Testis (tissue), 2 donors: ENCODE measurements at regions not wholly inside any gene's neighbourhood (a gene's known extent, or its start where the extent isn't known, plus 50 kb on each side); places are given as distances from the start of the nearest gene placed in this dataset.
"Not testable (repeated sequence)": the region's sequence is repeated elsewhere in the genome, so short reads cannot be mapped to it uniquely, and the experiment has no call there.

Source experiments
- DNase-seq: peaks from one replicate; pipeline ENCODE4 v3.0.0-alpha.2; 2019
- H3K27ac ChIP-seq, 2 donors: fragments of 200-600 bp; sonication (generic); one replicate each; pipeline ENCODE4 v1.5.1; 2019
- H3K27me3 ChIP-seq: fragments of 200-600 bp; sonication (generic); one replicate; pipeline ENCODE4 v1.5.1; 2019
- H3K36me3 ChIP-seq: fragments of 200-600 bp; sonication (generic); one replicate; pipeline ENCODE4 v1.5.1; 2017; ENCODE audit warnings: low read depth; ENCODE audit errors: missing control alignments
- H3K4me1 ChIP-seq: fragments of 200-600 bp; sonication (generic); one replicate; pipeline ENCODE4 v1.5.1; 2019
- H3K4me3 ChIP-seq, 2 donors: fragments of 200-600 bp; sonication (generic); one replicate each; pipeline ENCODE4 v1.5.1; 2017 to 2019
- H3K9me3 ChIP-seq: fragments of 200-600 bp; sonication (generic); one replicate; pipeline ENCODE4 v1.5.1; 2017
- POLR2A ChIP-seq: fragments of 450-650 bp; IDR thresholded peaks from one replicate; pipeline ENCODE4 v1.6.1; 2017; ENCODE audit warnings: antibody characterized with exemption, mild to moderate bottlenecking, moderate library complexity
- WGBS, 2 donors: methylation state at CpG; one replicate each; pipeline ENCODE4 v1.1.5; 2018; 5-methylcytosine and 5-hydroxymethylcytosine counted together
- intact Hi-C: fragments of 100-400 bp; cut with DNase I; formaldehyde crosslinking; loops from one replicate; pipeline ENCODE4 v1.15.1; 2023; ENCODE audit warnings: low total_unique reads
- TF ChIP-seq, protein P1 (sequence below), 3 experiments: fragments of 450-650 bp in 2 of 3; fragments of 200-600 bp in 1 of 3; sonication (generic) in 1 of 3; IDR thresholded peaks; one replicate each; pipeline ENCODE4 v1.5.1; 2016 to 2019; ENCODE audit warnings: antibody characterized with exemption in 3 of 3, mild to moderate bottlenecking in 2 of 3, moderate library complexity in 1 of 3

DNA sequence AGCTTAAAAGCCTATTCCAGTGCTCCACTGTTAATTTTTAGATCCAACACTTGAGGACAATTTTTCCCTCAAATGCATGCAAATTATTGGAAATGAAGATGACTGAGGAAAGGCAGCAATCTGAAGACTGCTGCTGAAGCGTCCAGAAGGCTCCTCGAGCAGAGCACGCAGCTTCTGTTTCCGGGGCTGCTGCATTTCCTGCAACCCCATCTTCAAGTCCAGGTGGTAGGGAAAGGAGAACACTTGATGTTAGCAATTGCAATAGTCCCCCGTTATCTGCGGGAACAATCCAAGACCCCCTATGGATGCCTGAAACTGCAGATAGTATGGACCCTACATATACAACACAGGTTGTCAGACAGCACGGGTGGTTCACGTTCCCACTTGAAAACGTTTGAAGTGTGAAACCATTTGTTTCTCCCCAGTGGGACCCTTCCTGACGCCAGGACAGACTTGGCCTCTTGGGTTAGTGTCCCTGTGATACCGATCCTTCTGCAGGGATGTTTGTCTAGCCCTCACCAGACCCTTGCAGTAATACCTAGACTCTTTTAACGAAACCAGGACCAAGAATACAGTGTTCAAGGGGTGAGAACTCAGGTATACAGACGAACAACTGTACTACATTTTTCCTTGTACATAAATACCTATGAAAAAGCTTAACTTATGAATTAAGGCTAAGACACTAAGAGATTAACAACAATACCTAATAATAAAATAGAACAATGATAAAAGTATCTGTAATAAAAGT is 152.3 kb downstream of the HSD17B3 start:
- 54 to 59% methylated on average over 13 of the region's 13 CpGs for WGBS, 2 donors
- Histone ChIP-seq H3K27me3 (no peaks in the 10 kb centered on the region), H3K36me3 (no peaks in the 10 kb centered on the region), H3K9me3 (no peaks in the 10 kb centered on the region), H3K4me3 (no peak overlapping the region), H3K4me1 (peaks cover 33% of the 10 kb centered on the region), H3K27ac (peak overlapping the region; percentile 62 to 66)
- TF ChIP-seq, protein P1, sequence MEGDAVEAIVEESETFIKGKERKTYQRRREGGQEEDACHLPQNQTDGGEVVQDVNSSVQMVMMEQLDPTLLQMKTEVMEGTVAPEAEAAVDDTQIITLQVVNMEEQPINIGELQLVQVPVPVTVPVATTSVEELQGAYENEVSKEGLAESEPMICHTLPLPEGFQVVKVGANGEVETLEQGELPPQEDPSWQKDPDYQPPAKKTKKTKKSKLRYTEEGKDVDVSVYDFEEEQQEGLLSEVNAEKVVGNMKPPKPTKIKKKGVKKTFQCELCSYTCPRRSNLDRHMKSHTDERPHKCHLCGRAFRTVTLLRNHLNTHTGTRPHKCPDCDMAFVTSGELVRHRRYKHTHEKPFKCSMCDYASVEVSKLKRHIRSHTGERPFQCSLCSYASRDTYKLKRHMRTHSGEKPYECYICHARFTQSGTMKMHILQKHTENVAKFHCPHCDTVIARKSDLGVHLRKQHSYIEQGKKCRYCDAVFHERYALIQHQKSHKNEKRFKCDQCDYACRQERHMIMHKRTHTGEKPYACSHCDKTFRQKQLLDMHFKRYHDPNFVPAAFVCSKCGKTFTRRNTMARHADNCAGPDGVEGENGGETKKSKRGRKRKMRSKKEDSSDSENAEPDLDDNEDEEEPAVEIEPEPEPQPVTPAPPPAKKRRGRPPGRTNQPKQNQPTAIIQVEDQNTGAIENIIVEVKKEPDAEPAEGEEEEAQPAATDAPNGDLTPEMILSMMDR (IDR thresholded peaks at IDR 0.05) = no peak
- TF ChIP-seq POLR2A = no peak
- DNase-seq = no peak
- intact Hi-C loops = no loop called here

DNA sequence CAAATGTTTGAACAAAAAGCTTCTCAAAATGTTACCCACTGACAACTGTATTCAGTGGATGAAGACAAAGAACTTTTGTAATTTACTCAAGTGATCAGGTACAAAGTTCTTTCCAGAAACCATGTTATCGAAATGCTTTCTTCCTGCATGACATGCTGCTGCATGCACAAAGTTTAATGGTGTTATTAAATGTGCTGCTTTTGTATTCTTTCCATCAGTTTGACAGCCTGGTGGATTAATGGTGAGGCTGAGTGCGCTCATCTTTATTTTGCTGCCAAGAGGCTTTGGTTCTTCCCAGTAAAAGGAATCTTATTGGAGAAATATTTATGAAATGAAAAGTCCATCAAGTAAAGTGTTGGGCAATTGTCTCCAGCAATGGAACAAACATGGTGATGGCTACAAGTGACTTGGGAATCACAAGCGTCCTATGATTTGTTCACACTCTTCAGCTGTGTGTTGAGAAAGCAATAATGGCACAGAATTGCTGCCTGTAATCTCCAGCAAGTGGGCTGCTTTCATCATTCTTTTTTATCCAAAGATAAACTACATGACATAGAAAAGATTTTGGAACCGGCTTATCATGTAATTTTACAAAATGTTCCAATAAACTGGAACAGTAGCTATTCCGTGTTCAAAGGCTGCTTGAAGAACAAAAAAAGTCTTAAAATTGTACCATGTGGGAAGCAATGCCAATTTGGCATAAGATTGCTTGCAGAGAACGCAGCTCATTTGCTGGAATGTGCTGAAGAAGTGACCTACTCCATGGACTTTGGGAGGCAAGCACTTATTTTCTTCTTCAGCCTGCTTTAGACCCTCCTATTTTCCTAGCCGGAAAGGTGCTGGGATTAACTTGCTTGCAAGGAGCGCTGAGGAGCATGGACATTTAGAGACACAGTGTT is 153.1 kb downstream of the HSD17B3 start:
- WGBS, 2 donors = 38 to 49% methylated on average over 8 of the region's 8 CpGs
- no peaks in the 10 kb centered on the region for H3K9me3 ChIP-seq
- peak overlapping the region; percentile 53 to 62 for H3K27ac ChIP-seq
- H3K4me3 ChIP-seq = no peak overlapping the region
- peak; percentile 71 for DNase-seq
- H3K36me3 ChIP-seq = no peaks in the 10 kb centered on the region
- intact Hi-C loops = no loop called here
- no peak for TF ChIP-seq POLR2A
- TF ChIP-seq, protein P1 (IDR thresholded peaks at IDR 0.05) = peak in 1 of 3 experiments; percentile 6
- no peaks in the 10 kb centered on the region for H3K27me3 ChIP-seq
- H3K4me1 ChIP-seq = peaks cover 33% of the 10 kb centered on the region

DNA sequence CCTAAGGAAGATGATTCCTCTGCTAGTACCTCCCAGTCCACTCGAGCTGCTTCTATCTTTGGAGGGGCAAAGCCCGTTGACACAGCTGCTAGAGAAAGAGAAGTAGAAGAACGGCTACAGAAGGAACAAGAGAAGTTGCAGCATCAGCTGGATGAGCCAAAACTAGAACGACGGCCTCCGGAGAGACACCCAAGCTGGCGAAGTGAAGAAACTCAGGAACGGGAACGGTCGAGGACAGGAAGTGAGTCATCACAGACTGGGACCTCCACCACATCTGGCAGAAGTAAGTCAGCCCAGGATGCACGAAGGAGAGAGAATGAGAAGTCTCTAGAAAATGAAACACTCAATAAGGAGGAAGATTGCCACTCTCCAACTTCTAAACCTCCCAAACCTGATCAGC is 154.9 kb downstream of the HSD17B3 start:
- H3K36me3 ChIP-seq, H3K4me3 ChIP-seq, DNase-seq, H3K27me3 ChIP-seq, H3K9me3 ChIP-seq, H3K27ac ChIP-seq, intact Hi-C loops: not testable (repeated sequence)
- 62 to 72% methylated on average over 11 of the region's 11 CpGs for WGBS, 2 donors
- peaks cover 29% of the 10 kb centered on the region for H3K4me1 ChIP-seq

DNA sequence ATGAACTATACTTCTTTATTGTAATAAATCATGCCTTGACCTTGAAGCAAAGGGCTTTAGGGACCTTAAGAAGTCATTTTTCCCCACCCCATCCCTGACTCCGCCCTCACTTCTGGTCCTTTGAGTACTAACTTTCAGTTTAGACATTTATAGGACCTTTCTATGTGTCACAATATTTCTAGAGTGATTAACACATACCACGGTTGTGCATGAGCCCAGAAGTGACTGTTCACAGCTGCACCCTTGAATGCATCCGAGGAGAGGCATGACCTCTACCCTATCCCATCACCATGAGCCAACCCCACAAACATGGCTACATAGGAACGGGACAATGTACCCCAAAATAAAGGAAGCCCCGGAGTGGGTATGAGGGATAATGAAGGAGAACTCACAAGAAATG is 160.3 kb downstream of the HSD17B3 start:
- DNase-seq = no peak
- no peaks in the 10 kb centered on the region for H3K9me3 ChIP-seq
- WGBS, 2 donors = 70 to 74% methylated on average over 5 of the region's 5 CpGs

DNA sequence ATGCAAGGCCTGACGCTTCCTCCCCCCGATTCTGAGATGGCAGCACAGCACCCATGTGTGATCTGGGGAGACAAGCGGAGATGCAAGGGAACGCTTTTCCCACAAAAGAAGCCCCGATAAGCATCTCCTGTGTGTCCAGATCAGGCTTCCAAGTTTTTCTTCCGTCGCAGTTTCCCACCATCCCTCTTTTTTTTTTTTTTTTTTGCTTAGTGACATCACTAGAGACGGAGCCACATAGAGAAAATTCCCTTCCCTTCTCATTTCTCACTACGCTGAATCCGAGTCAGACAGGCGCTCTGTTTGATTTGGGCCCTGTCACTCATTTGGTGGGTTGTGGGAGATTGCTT is 160.9 kb downstream of the HSD17B3 start:
- H3K4me1 ChIP-seq = peaks cover 29% of the 10 kb centered on the region
- TF ChIP-seq POLR2A = no peak
- TF ChIP-seq, protein P1 (IDR thresholded peaks at IDR 0.05) = no peak
- DNase-seq = no peak
- peak overlapping the region; percentile 45 to 47 for H3K27ac ChIP-seq
- intact Hi-C loops = no loop called here
- no peaks in the 10 kb centered on the region for H3K9me3 ChIP-seq
- H3K36me3 ChIP-seq = no peaks in the 10 kb centered on the region
- WGBS, 2 donors = 50 to 56% methylated on average over 11 of the region's 11 CpGs
- peak overlapping the region in 1 of 2 donors; percentile 3 for H3K4me3 ChIP-seq
- no peaks in the 10 kb centered on the region for H3K27me3 ChIP-seq

More for the DNA sequence above, 160.3 kb downstream of the HSD17B3 start:
- peaks cover 29% of the 10 kb centered on the region for H3K4me1 ChIP-seq
- TF ChIP-seq, protein P1 (IDR thresholded peaks at IDR 0.05) = no peak
- no peak for TF ChIP-seq POLR2A
- H3K27me3 ChIP-seq = no peaks in the 10 kb centered on the region
- no peaks in the 10 kb centered on the region for H3K36me3 ChIP-seq
- no peak overlapping the region for H3K27ac ChIP-seq
- intact Hi-C loops = no loop called here
- no peak overlapping the region for H3K4me3 ChIP-seq
